ENCODE measurements at regions not wholly inside any gene's neighbourhood (a gene's known extent, or its start where the extent isn't known, plus 50 kb on each side); places are given as distances from the start of the nearest gene placed in this dataset.

DNA sequence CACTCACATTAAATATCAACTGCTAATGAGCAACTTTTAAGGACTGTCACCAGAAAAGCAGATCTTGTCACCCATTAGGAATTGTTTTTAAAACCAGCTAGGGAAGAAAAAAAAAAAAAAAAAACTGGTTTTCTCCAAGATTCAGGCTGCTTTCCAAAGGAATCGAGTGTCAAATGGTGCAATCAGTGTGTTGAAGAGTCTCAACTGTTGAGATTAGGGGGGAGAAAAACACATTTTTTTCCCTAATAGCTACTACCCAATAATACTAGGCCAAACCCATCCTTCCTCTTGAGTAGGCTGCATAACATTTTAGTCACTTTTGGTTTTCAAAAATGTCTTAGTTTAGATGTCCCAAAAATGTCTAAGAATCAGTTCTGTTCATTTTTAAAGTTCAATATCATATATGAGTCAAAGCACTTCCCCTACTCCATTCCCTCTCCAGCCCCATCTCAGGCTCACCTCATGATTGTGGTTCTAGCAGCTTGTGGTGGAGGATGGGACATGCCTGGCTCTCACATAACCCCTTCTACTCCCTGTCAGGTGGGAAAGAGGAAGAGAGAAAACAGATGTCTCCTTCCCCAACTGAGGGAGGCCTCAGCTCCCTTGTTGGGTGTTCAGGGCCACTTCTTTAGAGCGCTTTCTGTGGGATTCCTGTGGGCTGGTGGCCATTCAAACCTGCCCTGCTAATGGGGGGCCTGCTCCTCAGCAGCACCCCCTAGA lies 193.6 kb downstream of the CWF19L2 start (continued):
- TF ChIP-seq, protein P1, sequence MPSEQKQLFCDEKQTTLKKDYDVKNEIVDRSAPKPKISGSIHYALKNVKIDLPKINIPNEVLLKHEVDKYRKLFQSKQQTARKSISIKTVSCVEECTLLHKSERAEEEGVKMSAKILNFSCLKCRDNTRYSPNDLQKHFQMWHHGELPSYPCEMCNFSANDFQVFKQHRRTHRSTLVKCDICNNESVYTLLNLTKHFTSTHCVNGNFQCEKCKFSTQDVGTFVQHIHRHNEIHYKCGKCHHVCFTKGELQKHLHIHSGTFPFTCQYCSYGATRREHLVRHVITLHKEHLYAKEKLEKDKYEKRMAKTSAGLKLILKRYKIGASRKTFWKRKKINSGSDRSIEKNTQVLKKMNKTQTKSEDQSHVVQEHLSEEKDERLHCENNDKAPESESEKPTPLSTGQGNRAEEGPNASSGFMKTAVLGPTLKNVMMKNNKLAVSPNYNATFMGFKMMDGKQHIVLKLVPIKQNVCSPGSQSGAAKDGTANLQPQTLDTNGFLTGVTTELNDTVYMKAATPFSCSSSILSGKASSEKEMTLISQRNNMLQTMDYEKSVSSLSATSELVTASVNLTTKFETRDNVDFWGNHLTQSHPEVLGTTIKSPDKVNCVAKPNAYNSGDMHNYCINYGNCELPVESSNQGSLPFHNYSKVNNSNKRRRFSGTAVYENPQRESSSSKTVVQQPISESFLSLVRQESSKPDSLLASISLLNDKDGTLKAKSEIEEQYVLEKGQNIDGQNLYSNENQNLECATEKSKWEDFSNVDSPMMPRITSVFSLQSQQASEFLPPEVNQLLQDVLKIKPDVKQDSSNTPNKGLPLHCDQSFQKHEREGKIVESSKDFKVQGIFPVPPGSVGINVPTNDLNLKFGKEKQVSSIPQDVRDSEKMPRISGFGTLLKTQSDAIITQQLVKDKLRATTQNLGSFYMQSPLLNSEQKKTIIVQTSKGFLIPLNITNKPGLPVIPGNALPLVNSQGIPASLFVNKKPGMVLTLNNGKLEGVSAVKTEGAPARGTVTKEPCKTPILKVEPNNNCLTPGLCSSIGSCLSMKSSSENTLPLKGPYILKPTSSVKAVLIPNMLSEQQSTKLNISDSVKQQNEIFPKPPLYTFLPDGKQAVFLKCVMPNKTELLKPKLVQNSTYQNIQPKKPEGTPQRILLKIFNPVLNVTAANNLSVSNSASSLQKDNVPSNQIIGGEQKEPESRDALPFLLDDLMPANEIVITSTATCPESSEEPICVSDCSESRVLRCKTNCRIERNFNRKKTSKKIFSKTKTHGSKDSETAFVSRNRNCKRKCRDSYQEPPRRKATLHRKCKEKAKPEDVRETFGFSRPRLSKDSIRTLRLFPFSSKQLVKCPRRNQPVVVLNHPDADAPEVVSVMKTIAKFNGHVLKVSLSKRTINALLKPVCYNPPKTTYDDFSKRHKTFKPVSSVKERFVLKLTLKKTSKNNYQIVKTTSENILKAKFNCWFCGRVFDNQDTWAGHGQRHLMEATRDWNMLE (tag by site-specific recombination; conservative IDR thresholded peaks at IDR 0.05; ENCODE audit: low read depth) = no peak
- no peak for TF ChIP-seq ZNF521 (tag by site-specific recombination; IDR thresholded peaks at IDR 0.05)
- TF ChIP-seq, protein P2, sequence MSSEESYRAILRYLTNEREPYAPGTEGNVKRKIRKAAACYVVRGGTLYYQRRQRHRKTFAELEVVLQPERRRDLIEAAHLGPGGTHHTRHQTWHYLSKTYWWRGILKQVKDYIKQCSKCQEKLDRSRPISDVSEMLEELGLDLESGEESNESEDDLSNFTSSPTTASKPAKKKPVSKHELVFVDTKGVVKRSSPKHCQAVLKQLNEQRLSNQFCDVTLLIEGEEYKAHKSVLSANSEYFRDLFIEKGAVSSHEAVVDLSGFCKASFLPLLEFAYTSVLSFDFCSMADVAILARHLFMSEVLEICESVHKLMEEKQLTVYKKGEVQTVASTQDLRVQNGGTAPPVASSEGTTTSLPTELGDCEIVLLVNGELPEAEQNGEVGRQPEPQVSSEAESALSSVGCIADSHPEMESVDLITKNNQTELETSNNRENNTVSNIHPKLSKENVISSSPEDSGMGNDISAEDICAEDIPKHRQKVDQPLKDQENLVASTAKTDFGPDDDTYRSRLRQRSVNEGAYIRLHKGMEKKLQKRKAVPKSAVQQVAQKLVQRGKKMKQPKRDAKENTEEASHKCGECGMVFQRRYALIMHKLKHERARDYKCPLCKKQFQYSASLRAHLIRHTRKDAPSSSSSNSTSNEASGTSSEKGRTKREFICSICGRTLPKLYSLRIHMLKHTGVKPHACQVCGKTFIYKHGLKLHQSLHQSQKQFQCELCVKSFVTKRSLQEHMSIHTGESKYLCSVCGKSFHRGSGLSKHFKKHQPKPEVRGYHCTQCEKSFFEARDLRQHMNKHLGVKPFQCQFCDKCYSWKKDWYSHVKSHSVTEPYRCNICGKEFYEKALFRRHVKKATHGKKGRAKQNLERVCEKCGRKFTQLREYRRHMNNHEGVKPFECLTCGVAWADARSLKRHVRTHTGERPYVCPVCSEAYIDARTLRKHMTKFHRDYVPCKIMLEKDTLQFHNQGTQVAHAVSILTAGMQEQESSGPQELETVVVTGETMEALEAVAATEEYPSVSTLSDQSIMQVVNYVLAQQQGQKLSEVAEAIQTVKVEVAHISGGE (tag by site-specific recombination; conservative IDR thresholded peaks at IDR 0.05; ENCODE audit: low read depth) = no peak
- TF ChIP-seq ZNF548 (tag by site-specific recombination; IDR thresholded peaks at IDR 0.05) = no peak
- TF ChIP-seq ZNF585B (tag by site-specific recombination; IDR thresholded peaks at IDR 0.05) = no peak
- no peak for TF ChIP-seq ZNF501 (tag by site-specific recombination; IDR thresholded peaks at IDR 0.05)
- no peak for TF ChIP-seq ZNF274 (IDR thresholded peaks at IDR 0.05; ENCODE audit: low read length)
- TF ChIP-seq ZNF274 (tag by site-specific recombination; IDR thresholded peaks at IDR 0.05; ENCODE audit: borderline replicate concordance) = no peak
- TF ChIP-seq, protein P3, sequence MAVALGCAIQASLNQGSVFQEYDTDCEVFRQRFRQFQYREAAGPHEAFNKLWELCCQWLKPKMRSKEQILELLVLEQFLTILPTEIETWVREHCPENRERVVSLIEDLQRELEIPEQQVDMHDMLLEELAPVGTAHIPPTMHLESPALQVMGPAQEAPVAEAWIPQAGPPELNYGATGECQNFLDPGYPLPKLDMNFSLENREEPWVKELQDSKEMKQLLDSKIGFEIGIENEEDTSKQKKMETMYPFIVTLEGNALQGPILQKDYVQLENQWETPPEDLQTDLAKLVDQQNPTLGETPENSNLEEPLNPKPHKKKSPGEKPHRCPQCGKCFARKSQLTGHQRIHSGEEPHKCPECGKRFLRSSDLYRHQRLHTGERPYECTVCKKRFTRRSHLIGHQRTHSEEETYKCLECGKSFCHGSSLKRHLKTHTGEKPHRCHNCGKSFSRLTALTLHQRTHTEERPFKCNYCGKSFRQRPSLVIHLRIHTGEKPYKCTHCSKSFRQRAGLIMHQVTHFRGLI (tag by site-specific recombination; IDR thresholded peaks at IDR 0.05) = no peak
- no peak for TF ChIP-seq ZNF654 (tag by site-specific recombination; IDR thresholded peaks at IDR 0.05; ENCODE audit: low read depth)

DNA sequence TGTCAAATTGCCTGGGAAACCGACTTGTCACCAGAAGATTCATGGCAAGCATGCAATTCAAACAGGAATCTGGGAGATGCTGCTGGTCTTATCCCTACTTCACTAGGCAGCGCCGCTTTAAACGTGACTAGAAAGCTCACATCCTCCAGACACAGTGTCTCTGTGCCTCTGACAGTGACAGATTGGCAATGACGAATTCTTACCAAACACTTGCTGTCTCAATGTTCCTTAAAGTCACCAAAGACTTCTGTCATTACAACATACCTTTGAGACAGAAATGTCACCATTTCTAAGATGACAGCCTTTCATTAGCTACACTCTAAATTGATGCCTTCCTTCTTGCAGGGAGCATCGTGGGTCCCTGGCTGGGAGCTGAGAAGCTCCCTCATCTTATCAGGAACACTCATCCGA lies 197.8 kb downstream of the CWF19L2 start:
- CTCF ChIA-PET = no interaction called here
- TF ChIP-seq, protein P4, sequence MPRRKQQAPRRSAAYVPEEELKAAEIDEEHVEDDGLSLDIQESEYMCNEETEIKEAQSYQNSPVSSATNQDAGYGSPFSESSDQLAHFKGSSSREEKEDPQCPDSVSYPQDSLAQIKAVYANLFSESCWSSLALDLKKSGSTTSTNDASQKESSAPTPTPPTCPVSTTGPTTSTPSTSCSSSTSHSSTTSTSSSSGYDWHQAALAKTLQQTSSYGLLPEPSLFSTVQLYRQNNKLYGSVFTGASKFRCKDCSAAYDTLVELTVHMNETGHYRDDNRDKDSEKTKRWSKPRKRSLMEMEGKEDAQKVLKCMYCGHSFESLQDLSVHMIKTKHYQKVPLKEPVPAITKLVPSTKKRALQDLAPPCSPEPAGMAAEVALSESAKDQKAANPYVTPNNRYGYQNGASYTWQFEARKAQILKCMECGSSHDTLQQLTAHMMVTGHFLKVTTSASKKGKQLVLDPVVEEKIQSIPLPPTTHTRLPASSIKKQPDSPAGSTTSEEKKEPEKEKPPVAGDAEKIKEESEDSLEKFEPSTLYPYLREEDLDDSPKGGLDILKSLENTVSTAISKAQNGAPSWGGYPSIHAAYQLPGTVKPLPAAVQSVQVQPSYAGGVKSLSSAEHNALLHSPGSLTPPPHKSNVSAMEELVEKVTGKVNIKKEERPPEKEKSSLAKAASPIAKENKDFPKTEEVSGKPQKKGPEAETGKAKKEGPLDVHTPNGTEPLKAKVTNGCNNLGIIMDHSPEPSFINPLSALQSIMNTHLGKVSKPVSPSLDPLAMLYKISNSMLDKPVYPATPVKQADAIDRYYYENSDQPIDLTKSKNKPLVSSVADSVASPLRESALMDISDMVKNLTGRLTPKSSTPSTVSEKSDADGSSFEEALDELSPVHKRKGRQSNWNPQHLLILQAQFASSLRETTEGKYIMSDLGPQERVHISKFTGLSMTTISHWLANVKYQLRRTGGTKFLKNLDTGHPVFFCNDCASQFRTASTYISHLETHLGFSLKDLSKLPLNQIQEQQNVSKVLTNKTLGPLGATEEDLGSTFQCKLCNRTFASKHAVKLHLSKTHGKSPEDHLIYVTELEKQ (tag by site-specific recombination; IDR thresholded peaks at IDR 0.05; ENCODE audit: borderline replicate concordance) = no peak
- no peak overlapping the region for H3K27ac ChIP-seq (ENCODE audit: extremely low read depth, low read depth, low read length)
- H3K9me3 ChIP-seq (ENCODE audit: control insufficient read depth, insufficient read depth, low read depth, low read length) = no peaks in the 10 kb centered on the region
- H3K4me1 ChIP-seq (ENCODE audit: control insufficient read depth, insufficient read depth, low read length) = no peaks in the 10 kb centered on the region; the same call in 1 of the 2 replicates
- POLR2A ChIA-PET = no interaction called here
- no peaks in the 10 kb centered on the region for H3K36me3 ChIP-seq (ENCODE audit: control insufficient read depth in 2 of 2, insufficient read depth in 1 of 2, low read length in 2 of 2)
- H3K4me3 ChIP-seq (ENCODE audit: low read depth, low read length) = no peak overlapping the region

All from HEK293 (cell line).